Ureter (tissue), 1 donor: ENCODE measurements at regions not wholly inside any gene's neighbourhood (a gene's known extent, or its start where the extent isn't known, plus 50 kb on each side); places are given as distances from the start of the nearest gene placed in this dataset.
"Not testable (repeated sequence)": the region's sequence is repeated elsewhere in the genome, so short reads cannot be mapped to it uniquely, and the experiment has no call there.

Source experiments
- DNase-seq: peaks from one replicate; pipeline ENCODE4 v3.0.0-alpha.2; 2020; ENCODE audit warnings: low spot score
- donor health status: DM: yes; HTN: yes; CAD: no.

GRCh38 chr3:86887876-86888275 lies 103.1 kb downstream of the VGLL3 start:
- DNase-seq = no peak

- DNase-seq = no peak
These were observed 110.9 kb downstream of the VGLL3 start for GRCh38 chr3:86880066-86880465.

GRCh38 chr3:86876504-86877181 lies 114.3 kb downstream of the VGLL3 start:
- not testable (repeated sequence) for DNase-seq

GRCh38 chr3:86874790-86875189 lies 116.2 kb downstream of the VGLL3 start:
- DNase-seq = not testable (repeated sequence)

GRCh38 chr3:86869566-86869965 lies 121.4 kb downstream of the VGLL3 start:
- no peak for DNase-seq

GRCh38 chr3:86867982-86868381 lies 123.0 kb downstream of the VGLL3 start:
- DNase-seq = no peak

- no peak for DNase-seq
These were observed 125.4 kb downstream of the VGLL3 start for GRCh38 chr3:86865506-86865905.

- no peak for DNase-seq
These were observed 134.2 kb downstream of the VGLL3 start for GRCh38 chr3:86856711-86857110.

GRCh38 chr3:86849991-86850390 lies 141.0 kb downstream of the VGLL3 start:
- DNase-seq = no peak

GRCh38 chr3:86845726-86846125 lies 145.2 kb downstream of the VGLL3 start:
- DNase-seq = no peak

- DNase-seq = no peak
These were observed 152.0 kb downstream of the VGLL3 start for GRCh38 chr3:86838927-86839326.

- DNase-seq = no peak
These were observed 153.1 kb downstream of the VGLL3 start for GRCh38 chr3:86837871-86838270.

- DNase-seq = no peak
These were observed 160.4 kb downstream of the VGLL3 start for GRCh38 chr3:86830566-86830965.

- no peak for DNase-seq
These were observed 162.2 kb downstream of the VGLL3 start for GRCh38 chr3:86828751-86829150.

- not testable (repeated sequence) for DNase-seq
These were observed 163.4 kb downstream of the VGLL3 start for GRCh38 chr3:86827582-86827981.

GRCh38 chr3:86826292-86826691 lies 164.7 kb downstream of the VGLL3 start:
- no peak for DNase-seq

GRCh38 chr3:86815880-86816279 lies 175.1 kb downstream of the VGLL3 start:
- DNase-seq = no peak

GRCh38 chr3:86814918-86815655 lies 175.9 kb downstream of the VGLL3 start:
- no peak for DNase-seq

- DNase-seq = no peak
These were observed 176.6 kb downstream of the VGLL3 start for GRCh38 chr3:86814321-86814720.

GRCh38 chr3:86801921-86802320 lies 189.0 kb downstream of the VGLL3 start:
- DNase-seq = no peak

GRCh38 chr3:86801066-86801465 lies 189.9 kb downstream of the VGLL3 start:
- no peak for DNase-seq

GRCh38 chr3:86800116-86800515 lies 190.8 kb downstream of the VGLL3 start:
- no peak for DNase-seq

- no peak for DNase-seq
These were observed 193.0 kb downstream of the VGLL3 start for GRCh38 chr3:86797946-86798345.
